ENCODE measurements at regions not wholly inside any gene's neighbourhood (a gene's known extent, or its start where the extent isn't known, plus 50 kb on each side); places are given as distances from the start of the nearest gene placed in this dataset.
"Not testable (repeated sequence)": the region's sequence is repeated elsewhere in the genome, so short reads cannot be mapped to it uniquely, and the experiment has no call there.

- intact Hi-C loops (cut with DNase I), result no loop called here
- Histone ChIP-seq H3K36me3 (no peaks in the 10 kb centered on the region), H3K9me3 (no peaks in the 10 kb centered on the region), H3K27ac (no peak overlapping the region), H3K4me1 (no peaks in the 10 kb centered on the region), H3K4me3 (no peak overlapping the region), H3K27me3 (no peaks in the 10 kb centered on the region)
- TF ChIP-seq POLR2A (IDR thresholded peaks at IDR 0.05) (no peak), CTCF (IDR thresholded peaks at IDR 0.05) (no peak), POLR2AphosphoS5 (IDR thresholded peaks at IDR 0.05; ENCODE audit: insufficient read depth in 1 of 2, low read depth in 1 of 2) (no peak)
- no peak for DNase-seq (ENCODE audit: extremely low spot score in 2 of 2)
Measured at GRCh38 chr3:182139627-182140357, 428.1 kb downstream of the SOX2 start.

GRCh38 chr3:182142928-182143327 is 431.2 kb downstream of the SOX2 start:
- no peak overlapping the region for H3K4me3 ChIP-seq
- no peaks in the 10 kb centered on the region for H3K9me3 ChIP-seq
- H3K4me1 ChIP-seq, result no peaks in the 10 kb centered on the region
- TF ChIP-seq POLR2A (IDR thresholded peaks at IDR 0.05), result no peak
- no peak for TF ChIP-seq CTCF (IDR thresholded peaks at IDR 0.05)
- no peak for TF ChIP-seq POLR2AphosphoS5 (IDR thresholded peaks at IDR 0.05; ENCODE audit: insufficient read depth in 1 of 2, low read depth in 1 of 2)
- no peak for DNase-seq (ENCODE audit: extremely low spot score in 2 of 2)
- H3K27me3 ChIP-seq, result no peaks in the 10 kb centered on the region
- intact Hi-C loops (cut with DNase I), result no loop called here
- no peak overlapping the region for H3K27ac ChIP-seq
- no peaks in the 10 kb centered on the region for H3K36me3 ChIP-seq

GRCh38 chr3:182143903-182144302 is 432.2 kb downstream of the SOX2 start:
- Histone ChIP-seq H3K9me3 (no peaks in the 10 kb centered on the region), H3K27me3 (no peaks in the 10 kb centered on the region), H3K4me1 (no peaks in the 10 kb centered on the region), H3K36me3 (no peaks in the 10 kb centered on the region), H3K4me3 (no peak overlapping the region), H3K27ac (no peak overlapping the region)
- TF ChIP-seq POLR2AphosphoS5 (IDR thresholded peaks at IDR 0.05; ENCODE audit: insufficient read depth in 1 of 2, low read depth in 1 of 2) (no peak), POLR2A (IDR thresholded peaks at IDR 0.05) (no peak), CTCF (IDR thresholded peaks at IDR 0.05) (no peak)
- intact Hi-C loops (cut with DNase I), result no loop called here
- DNase-seq (ENCODE audit: extremely low spot score in 2 of 2), result no peak

GRCh38 chr3:182148360-182148759 is 436.6 kb downstream of the SOX2 start:
- TF ChIP-seq POLR2A (IDR thresholded peaks at IDR 0.05) (no peak), POLR2AphosphoS5 (IDR thresholded peaks at IDR 0.05; ENCODE audit: insufficient read depth in 1 of 2, low read depth in 1 of 2) (no peak), CTCF (IDR thresholded peaks at IDR 0.05) (no peak)
- intact Hi-C loops (cut with DNase I), result no loop called here

GRCh38 chr3:182149594-182149993 is 437.9 kb downstream of the SOX2 start:
- H3K36me3 ChIP-seq, result no peaks in the 10 kb centered on the region
- no peak overlapping the region for H3K27ac ChIP-seq
- no peaks in the 10 kb centered on the region for H3K27me3 ChIP-seq
- H3K4me1 ChIP-seq, result no peaks in the 10 kb centered on the region
- TF ChIP-seq POLR2AphosphoS5 (IDR thresholded peaks at IDR 0.05; ENCODE audit: insufficient read depth in 1 of 2, low read depth in 1 of 2), result no peak
- no peak for TF ChIP-seq POLR2A (IDR thresholded peaks at IDR 0.05)
- TF ChIP-seq CTCF (IDR thresholded peaks at IDR 0.05), result no peak
- H3K9me3 ChIP-seq, result no peaks in the 10 kb centered on the region
- intact Hi-C loops (cut with DNase I), result no loop called here
- H3K4me3 ChIP-seq, result no peak overlapping the region
- DNase-seq (ENCODE audit: extremely low spot score in 2 of 2), result no peak

More at GRCh38 chr3:182148360-182148759, 436.6 kb downstream of the SOX2 start:
- H3K36me3 ChIP-seq, result no peaks in the 10 kb centered on the region
- no peak for DNase-seq (ENCODE audit: extremely low spot score in 2 of 2)
- no peak overlapping the region for H3K4me3 ChIP-seq
- H3K9me3 ChIP-seq, result no peaks in the 10 kb centered on the region
- H3K4me1 ChIP-seq, result no peaks in the 10 kb centered on the region
- H3K27me3 ChIP-seq, result no peaks in the 10 kb centered on the region
- H3K27ac ChIP-seq, result no peak overlapping the region

GRCh38 chr3:182156326-182156725 is 444.6 kb downstream of the SOX2 start:
- intact Hi-C loops (cut with DNase I); H3K27me3 ChIP-seq; H3K36me3 ChIP-seq; H3K9me3 ChIP-seq; H3K4me3 ChIP-seq; H3K4me1 ChIP-seq; DNase-seq (ENCODE audit: extremely low spot score in 2 of 2); H3K27ac ChIP-seq: not testable (repeated sequence)

Data from vagina (tissue), 2 donors.